ENCODE measurements at regions not wholly inside any gene's neighbourhood (a gene's known extent, or its start where the extent isn't known, plus 50 kb on each side); places are given as distances from the start of the nearest gene placed in this dataset.
"Not testable (repeated sequence)": the region's sequence is repeated elsewhere in the genome, so short reads cannot be mapped to it uniquely, and the experiment has no call there.

GRCh38 chr3:145450018-145450682 is 710.8 kb downstream of the PLOD2 start:
- ChIA-PET CTCF (no interaction called here), POLR2A (no interaction called here)
- DNase-seq (ENCODE audit: extremely low spot score): no peak
- no peak for TF ChIP-seq CTCF (IDR thresholded peaks at IDR 0.05; ENCODE audit: control extremely low read depth, extremely low read depth, low read depth, missing control alignments)

DNA sequence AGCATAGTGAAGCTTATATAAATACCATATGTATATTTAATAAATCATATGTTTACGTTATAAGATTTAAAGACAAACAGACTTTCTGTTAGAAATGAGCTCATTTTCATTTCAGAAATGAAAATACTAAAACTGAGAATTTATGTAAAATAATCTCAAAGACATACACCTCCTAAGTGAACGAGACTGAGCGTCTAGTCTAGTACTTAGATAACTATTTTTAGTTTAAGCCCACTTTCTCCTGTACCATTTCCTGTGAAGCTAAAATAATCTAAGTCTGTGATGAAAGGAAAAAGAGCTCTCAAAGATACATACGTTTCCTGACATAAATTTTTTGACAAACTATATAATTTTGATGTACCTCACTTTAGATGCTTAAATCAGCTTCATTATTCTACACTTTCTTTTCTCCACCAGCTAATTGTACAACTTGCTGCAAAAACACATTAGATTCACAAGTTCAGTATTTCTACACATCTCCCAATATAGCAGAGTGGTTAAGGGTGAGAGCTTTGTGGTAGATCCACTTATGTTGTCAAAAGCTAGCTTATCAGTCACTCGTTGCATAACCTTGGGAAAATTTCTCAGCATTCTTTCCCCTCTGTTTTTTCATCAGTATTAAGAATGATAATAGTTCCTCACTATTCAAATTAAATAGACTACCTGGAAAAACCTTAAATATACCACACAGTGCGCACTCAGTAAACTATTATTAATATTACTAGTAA is 703.0 kb downstream of the PLOD2 start:
- ChIA-PET POLR2A (no interaction called here), CTCF (interaction anchor here (1.2 to 1.3 kb wide), 2 partner anchors 56 to 64 kb away, joined by 3 read pairs; no protein-coding TSS in a partner anchor)
- no peak for DNase-seq (ENCODE audit: extremely low spot score)
- no peak for TF ChIP-seq CTCF (IDR thresholded peaks at IDR 0.05; ENCODE audit: control extremely low read depth, extremely low read depth, low read depth, missing control alignments)

GRCh38 chr3:145459681-145460080 is 701.3 kb downstream of the PLOD2 start:
- POLR2A ChIA-PET; DNase-seq (ENCODE audit: extremely low spot score); CTCF ChIA-PET: not testable (repeated sequence)

DNA sequence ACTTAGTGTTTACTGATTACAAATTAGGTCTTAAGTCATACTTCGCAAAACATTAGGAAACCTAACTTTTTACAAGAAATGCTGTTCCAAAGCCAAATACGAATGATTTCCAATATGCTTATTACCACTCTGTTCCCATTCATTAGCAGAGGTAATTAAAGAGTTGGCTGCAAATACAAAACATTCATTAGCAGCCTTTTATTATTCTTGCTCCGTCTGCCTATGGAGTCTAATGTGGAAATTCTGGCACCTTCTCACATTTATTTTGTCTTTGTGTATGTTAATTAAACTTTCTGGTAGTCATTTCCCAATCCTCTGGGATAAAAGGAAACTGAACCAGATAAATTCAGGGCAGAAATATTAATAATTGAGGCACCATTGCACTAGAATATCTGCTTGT is 689.0 kb downstream of the PLOD2 start:
- no peak for DNase-seq (ENCODE audit: extremely low spot score)
- no peak for TF ChIP-seq CTCF (IDR thresholded peaks at IDR 0.05; ENCODE audit: control extremely low read depth, extremely low read depth, low read depth, missing control alignments)
- ChIA-PET CTCF (no interaction called here), POLR2A (no interaction called here)

- DNase-seq (ENCODE audit: extremely low spot score); CTCF ChIA-PET; POLR2A ChIA-PET: not testable (repeated sequence)
Observed at GRCh38 chr3:145482735-145483134, 678.2 kb downstream of the PLOD2 start.

DNA sequence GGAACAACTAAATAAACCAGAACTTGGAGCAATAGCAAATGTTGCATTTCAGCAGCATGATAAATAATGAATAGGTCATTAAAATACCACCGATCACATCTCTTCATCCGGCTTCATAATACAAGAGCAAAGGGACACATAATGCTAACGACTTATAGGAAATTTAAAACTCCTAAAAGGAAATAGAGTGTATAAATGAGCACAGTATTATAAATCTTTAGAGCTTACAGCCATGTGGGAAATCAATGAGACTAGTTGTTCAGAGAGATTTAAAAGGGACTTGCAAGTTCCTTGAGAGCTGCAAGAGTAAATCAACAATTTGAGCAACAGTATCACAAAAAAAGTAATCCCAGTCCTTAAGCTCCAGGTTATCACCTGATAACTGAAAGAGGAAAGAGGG is 677.0 kb downstream of the PLOD2 start:
- TF ChIP-seq CTCF (IDR thresholded peaks at IDR 0.05; ENCODE audit: control extremely low read depth, extremely low read depth, low read depth, missing control alignments): no peak
- no peak for DNase-seq (ENCODE audit: extremely low spot score)
- CTCF ChIA-PET: interaction anchor here (1.4 kb wide), 1 partner anchor 10 kb away, joined by 3 read pairs; no protein-coding TSS in a partner anchor
- POLR2A ChIA-PET: no interaction called here

DNA sequence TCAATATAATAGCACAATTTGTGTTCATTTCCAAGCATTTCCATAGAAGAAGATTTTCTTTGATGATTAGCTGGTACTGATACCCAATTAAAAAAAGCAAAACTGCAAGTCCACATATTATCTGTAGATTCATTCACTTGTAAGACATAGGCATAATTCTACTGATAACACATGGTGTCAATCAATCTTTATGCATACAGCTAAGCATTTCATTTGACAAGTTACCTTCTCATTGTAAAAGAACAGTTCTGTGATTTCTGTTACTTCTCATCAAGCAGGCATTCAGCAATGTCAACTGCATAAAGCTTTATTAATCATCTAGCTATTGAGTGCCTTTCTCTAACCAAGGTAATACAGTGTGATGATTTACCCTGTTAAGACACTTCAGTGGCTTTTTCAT is 672.0 kb downstream of the PLOD2 start:
- DNase-seq (ENCODE audit: extremely low spot score): no peak
- ChIA-PET CTCF (interaction anchor here (1.0 kb wide), 1 partner anchor 10 kb away, joined by 5 read pairs; no protein-coding TSS in a partner anchor), POLR2A (no interaction called here)
- no peak for TF ChIP-seq CTCF (IDR thresholded peaks at IDR 0.05; ENCODE audit: control extremely low read depth, extremely low read depth, low read depth, missing control alignments)

All from GM10248 (cell line).